HG03565 (cell line): ENCODE measurements at regions not wholly inside any gene's neighbourhood (a gene's known extent, or its start where the extent isn't known, plus 50 kb on each side); places are given as distances from the start of the nearest gene placed in this dataset.

Experiments used
- ATAC-seq: cut with Tn5 transposase; IDR thresholded peaks from one replicate; pipeline ENCODE4 v1.9.1; 2021; ENCODE audit warnings: mild to moderate bottlenecking, moderate library complexity; ENCODE audit not compliant: unreplicated experiment

GRCh38 chr5:4164167-4164566 lies 568.5 kb downstream of the IRX1 start:
- no peak for ATAC-seq

DNA sequence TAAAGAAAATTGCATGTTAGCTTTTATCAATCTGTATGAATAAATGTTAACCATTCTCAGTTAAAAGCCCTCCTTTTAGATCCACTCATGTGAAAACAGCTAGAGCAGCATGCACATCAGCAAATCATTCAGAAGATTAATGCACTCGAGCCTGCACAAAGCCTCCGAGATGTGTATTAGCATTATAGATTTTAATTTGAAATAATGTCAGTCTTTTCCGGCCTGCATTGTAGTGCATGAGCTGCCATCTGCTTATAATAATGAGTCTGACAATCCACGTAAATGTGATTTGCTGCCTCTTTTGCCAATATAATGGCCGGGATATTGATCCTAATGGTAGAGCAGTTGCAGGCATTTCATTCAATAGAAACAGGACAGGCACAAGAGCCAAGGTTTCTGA lies 585.1 kb downstream of the IRX1 start:
- no peak for ATAC-seq

GRCh38 chr5:4182144-4182543 lies 586.5 kb downstream of the IRX1 start:
- no peak for ATAC-seq

DNA sequence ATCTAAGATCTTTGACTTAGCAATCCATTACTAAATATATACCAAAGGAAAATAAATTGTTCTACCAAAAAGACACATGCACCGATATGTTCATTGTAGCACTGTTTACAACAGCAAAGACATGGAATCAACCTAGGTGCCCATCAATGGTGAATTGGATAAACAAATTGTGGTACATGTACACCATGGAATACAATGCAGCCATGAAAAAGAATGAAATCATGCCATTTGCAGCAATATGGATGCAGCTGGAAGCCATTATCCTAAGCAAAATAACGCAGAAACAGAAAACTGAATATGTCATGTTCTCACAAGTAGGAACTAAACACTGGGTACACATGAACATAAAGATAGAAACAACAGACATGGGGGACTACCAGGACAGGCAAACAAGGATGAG lies 589.5 kb downstream of the IRX1 start:
- no peak for ATAC-seq

DNA sequence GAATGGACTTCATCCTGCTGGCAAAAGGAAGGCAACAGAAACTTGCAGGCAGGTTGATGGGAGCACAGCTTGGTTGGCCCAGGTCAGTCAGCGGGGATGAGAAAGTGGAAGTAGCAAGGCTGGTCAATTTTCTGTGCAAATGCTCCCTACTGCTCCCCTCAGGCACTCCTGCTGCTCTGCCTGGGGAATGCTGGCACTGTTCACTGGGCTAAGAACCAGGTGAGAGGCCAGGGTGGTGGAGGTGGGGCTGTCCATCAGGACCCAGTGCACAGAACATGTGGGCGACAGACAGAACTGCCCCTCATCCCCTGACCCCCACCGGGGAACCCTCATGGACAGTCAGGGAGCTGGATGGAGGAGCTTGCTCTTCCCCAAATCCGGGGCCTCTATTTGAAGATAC lies 593.1 kb downstream of the IRX1 start:
- ATAC-seq = no peak

DNA sequence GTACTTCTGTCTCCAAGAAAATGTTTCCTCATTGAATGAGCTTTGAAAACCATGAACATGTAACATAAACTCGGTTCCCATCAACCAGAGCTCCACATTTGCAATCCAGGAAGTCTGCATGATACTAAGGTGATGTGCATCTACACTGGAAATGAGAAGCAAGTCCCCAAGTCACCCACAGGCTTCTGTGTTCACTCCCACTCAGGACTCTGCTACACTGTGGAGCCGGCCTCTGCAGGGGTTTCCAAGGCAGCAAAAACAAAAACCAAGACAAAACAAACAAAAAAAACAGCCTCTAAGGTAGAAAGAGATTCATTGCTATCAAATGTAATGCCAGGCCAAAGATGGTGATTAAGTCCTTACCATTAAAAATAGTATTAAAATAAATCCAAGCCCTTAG lies 593.7 kb downstream of the IRX1 start:
- no peak for ATAC-seq

DNA sequence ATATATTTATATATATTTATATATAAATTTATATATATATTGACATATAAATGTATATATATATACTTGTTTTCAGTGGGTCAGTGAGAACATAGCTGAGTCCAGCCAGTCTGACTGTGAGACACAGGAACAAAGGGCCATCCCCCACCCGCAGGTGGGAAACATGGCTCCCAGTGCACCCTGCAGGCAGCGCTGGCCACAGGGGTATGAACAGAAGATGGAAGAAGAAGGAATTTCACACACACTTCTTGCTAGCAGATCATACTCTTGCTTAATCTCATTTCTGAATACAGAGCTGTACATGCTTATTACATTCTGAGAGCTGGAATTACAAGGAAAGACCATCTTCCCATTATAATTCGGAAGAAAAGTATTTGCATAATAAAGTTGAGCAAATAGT lies 595.4 kb downstream of the IRX1 start:
- no peak for ATAC-seq

- no peak for ATAC-seq
These were observed 596.1 kb downstream of the IRX1 start for GRCh38 chr5:4191703-4192102.

- ATAC-seq = no peak
These were observed 596.5 kb downstream of the IRX1 start for GRCh38 chr5:4192111-4192510.

GRCh38 chr5:4196744-4197143 lies 601.1 kb downstream of the IRX1 start:
- no peak for ATAC-seq

GRCh38 chr5:4197151-4197550 lies 601.5 kb downstream of the IRX1 start:
- ATAC-seq = no peak

GRCh38 chr5:4198461-4198860 lies 602.8 kb downstream of the IRX1 start:
- ATAC-seq = no peak

DNA sequence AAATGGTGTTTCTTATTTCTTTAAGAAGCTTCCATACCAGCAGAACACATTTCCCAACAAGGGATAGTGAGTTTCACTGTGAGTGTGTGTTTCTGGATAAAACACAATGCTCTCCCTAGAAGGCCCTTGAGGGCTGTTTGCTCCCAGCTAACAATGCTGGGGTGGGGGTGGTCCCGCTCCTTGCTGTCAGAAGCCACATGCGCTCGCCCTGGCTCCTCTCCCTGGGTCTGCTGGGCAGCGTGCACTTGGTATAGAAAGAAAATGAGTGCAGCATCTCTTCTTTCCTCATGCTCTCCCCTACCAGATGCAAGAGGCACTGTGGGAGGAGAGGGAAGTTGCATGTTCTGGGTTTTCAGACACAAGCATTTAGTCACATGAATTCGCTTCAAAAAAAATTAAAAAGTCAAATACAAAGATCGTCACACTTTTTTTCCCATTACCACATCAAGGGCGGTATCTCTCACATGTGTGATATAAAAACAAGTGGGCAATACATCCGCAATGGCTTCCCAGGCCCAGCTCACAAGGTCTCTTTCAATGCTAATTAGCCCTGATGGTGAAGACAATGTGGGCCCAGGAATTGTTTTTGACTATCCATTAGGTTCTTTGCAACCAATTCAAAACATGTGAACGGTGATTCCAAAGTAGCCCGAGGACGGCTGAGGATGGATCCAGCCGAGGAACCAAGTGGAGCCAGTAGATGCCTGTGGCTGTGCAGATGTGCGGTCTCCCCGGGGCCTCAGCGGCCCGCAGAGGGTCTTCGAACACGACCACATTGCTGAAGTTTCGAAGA lies 603.6 kb downstream of the IRX1 start:
- no peak for ATAC-seq

DNA sequence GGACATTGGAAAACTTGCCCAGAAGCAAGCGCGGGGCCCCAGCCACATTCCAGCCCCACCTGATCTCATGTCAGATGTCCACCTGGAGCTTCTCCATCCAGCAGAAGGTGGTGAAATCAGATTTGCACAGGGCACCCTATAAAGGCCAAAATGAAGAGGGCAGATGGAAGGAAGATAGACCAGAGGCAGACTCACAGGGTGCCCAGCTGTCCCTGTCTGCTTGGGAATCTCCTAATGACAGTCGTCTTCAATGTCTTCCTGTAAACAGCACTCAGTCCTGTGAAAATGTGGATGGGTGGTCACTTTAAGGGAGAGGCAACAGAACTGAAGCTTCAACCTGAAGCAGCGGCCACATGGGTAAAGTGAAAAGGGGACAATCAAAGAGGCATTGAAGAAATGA lies 607.5 kb downstream of the IRX1 start:
- no peak for ATAC-seq

DNA sequence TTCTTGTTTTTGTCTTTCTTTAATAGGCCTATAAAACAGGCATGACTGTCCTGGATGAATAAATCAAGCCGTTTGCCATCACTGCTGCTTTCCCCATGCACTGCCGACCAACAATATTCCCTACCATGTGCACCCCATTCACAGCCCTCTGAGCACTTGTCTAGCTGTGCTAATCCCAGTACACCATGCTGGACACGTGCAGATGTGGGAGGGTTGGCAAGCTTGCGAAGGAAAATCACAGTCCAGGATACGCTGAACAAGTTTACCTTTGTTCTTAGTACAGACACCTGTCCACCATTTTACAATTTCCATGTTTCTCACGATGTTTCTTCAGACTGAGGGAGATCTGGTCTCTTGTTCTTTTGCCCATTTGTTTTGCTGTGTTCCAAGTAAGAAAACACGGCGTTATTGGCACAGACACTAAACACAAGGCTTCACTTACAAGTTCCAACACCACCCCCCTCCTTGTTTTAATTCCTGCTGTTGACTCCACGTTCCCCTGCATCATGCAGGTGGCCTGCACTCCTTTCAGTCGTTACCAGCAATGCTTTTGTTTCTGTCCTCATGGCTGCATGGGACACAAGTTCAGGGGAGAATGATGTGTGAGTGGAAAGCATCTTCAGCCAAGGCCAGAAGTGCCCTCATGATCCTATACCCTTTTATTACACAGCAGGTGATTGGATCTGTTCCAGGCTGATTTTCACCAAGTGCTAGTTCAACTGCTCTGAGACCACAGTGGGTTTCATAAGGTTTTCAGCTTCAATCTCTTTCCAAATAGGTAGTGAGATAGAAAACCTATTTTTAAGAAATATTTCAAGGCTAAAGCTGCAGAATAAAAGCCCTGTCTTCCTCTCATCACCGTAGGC lies 608.9 kb downstream of the IRX1 start:
- no peak for ATAC-seq

DNA sequence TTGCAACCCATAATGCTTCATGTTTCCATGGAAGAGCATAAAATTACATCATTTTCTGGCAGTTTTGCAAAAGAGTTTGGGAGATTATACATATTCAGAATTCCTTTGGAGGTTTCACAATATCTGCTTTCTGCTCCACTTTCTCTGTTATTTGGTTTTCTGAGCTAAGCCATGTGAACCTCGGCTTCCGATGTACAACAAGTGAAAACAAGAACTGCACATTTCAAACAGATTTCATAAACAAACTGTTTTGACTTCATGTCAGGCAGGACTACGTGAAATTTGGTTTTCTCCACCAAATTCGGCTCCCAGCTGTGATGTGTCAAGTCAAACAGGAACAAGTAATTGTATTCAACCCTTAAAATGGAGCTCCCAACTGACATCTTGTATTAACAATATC lies 609.8 kb downstream of the IRX1 start:
- ATAC-seq = no peak

DNA sequence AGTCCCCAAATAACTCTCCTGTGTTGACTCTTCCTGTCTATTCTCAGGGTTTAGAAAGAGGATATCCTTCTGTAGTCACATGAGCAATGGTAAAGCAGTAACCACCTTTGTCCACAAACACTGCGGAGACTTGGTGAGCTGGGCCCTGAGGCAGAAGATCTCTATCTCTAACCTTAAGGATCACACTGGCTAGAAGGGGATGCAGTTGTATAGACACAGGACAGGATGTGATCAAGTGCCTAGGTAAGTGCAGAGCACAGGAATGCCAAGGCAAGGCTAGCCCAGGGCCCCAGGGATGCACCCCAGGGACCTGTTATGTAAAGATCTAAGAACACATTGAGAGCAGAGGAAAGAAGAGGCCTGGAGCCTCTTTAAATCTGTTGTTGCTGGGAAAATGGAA lies 610.5 kb downstream of the IRX1 start:
- no peak for ATAC-seq

- no peak for ATAC-seq
These were observed 611.9 kb downstream of the IRX1 start for GRCh38 chr5:4207486-4207885.

DNA sequence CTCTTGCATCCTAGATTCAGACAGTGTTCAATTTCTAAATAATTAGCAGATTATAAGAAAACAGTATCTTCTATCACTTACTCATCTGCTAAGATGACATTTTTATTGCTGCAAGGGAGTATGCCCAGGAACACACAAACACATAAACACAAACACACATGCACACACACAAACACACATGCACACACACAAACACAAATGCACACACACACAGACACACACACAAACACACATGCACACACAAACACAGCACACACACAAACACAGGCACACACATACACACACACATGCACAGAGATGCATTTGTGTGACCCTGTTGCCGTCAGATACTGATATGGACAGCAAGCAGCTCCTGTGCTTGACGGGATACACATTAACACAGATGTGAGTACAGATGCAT lies 612.9 kb downstream of the IRX1 start:
- ATAC-seq = no peak

DNA sequence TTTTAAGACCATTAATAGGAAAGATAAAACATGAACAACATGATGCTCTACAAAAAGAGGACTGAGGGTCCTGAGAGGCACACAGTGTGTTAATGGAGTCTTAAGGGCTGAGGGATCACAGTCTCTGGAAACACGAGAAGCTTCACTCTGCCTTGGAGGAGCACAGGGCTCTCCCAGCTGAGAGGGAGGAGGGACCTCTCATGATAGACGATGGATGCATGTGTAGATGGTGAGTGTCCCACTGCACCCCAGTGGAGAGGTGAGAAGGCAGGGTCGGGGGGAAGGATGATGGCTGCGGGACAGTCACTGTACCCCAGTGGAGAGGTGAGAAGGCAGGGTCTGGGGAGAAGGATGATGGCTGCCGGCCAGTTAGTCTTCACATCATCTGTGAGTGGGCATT lies 613.4 kb downstream of the IRX1 start:
- no peak for ATAC-seq

GRCh38 chr5:4212071-4212739 lies 616.6 kb downstream of the IRX1 start:
- no peak for ATAC-seq
